Activated CD4-positive, alpha-beta T cell treated with anti-CD3 and anti-CD28 coated beads for 48 hours (primary cell): ENCODE measurements at regions not wholly inside any gene's neighbourhood (a gene's known extent, or its start where the extent isn't known, plus 50 kb on each side); places are given as distances from the start of the nearest gene placed in this dataset.
"Not testable (repeated sequence)": the region's sequence is repeated elsewhere in the genome, so short reads cannot be mapped to it uniquely, and the experiment has no call there.

Source experiments
- DNase-seq: peaks from one replicate; pipeline ENCODE4 v3.0.0-alpha.2; 2020

DNA sequence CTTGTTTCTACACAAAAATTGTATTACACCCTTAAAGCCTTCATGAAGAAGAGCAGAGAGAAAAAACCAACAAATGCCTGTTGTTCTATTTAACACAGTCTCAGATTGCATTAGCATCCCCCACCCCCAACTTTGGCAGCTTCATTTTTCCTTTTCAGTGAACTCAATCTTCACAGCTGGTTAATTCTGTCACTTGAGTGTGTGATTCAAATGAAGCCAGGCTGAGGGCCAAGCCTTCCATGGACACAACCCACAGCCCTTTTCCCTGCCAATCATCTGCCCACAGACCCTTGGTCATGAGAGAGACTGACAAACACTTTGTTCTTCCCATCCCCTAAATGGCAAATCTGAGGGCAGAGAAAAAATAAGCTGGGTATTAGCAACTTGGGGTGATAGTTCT lies 217.5 kb upstream of the NMUR2 start:
- no peak for DNase-seq

DNA sequence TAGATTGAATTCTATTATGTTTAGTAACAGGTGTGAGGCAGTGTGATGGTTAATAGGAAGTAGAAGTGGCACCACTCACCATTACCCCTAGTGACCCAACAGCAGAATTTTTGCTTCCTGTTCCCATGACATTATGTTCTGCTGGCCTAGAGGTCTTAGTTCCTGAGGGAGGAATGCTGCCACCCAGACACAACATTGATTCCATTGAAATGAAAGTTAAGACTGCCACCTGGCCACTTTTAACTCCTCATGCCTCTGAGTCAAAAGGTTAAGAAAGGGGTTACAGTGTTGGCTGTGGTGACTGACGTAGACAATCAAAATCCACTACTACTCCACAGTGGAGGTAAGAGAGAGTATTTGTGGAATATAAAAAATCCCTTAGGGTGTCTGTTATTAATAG lies 218.9 kb upstream of the NMUR2 start:
- no peak for DNase-seq

DNA sequence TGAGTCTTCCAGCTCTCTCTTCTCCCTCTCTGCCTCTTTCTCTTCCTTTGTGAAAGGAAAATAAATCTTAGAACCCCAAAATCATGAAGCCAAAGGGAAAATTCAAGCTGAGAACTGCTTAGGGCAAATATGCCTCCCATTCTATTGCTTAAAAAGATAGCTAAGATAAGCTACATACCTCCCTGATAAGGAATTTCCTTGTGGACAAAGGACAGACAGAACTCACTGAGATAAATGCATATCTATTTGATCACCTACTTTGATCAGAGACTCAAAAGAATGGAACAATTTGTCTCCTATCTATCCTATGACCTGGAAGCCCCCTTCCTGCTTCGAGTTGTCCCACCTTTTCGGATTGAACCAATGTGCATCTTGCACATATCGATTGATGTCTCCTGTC lies 220.6 kb upstream of the NMUR2 start:
- DNase-seq, result no peak

DNA sequence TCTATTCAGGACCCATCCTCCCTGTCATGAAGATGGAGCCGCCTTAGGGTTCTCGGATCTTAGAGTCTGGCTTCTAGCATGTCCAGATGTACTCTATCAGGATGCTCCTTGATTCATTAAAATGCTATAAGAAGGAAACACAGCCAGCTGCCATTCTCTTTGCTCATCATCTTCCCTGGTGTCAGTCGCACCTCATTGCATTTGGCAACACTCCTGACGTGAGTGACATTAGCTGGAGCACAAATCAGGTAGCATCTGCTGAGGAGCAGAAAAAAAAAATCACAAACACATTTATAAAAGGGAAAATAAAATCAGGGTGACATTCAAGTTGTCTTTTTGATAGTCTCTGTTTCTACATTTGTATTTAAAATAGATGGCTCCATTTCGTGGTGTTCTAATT lies 226.1 kb upstream of the NMUR2 start:
- no peak for DNase-seq

DNA sequence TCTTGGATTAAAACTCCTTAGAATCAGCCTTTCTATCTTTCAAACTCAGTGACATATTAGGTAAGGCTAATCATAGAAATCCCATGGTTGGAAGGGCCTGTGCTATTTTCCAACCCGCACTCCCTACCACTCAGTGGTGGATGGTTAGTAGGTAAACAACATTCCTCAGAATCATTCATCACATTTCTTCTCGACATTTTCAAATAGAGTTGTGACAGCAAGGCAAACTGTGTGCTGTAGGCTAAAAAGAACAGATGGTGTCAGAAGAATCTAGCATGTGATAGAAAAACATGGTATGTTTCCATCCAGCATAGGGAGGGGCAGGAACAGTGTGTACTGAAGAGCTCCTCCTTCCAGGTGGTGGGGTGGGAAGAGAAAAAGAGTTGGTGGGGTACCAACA lies 227.3 kb upstream of the NMUR2 start:
- DNase-seq, result no peak

DNA sequence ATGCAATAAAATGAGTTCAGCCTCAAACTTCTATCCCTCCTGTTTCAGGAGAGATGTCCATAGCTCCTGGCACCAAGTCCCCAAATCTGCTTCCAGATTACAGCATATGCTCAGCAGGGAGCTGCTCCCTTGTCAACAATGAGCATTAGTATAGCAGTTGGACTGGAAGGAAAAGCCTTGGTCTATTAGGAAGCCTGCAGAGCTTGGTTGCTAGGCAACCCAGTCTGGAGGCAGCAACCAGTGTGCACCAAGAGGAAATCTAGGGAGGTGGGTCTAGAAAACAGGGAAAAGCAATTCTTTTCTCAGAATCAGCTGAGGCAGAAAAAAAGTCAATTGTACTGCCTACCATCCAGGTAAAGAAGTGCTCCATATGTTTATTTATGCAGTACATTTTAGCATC lies 229.5 kb upstream of the NMUR2 start:
- no peak for DNase-seq

DNA sequence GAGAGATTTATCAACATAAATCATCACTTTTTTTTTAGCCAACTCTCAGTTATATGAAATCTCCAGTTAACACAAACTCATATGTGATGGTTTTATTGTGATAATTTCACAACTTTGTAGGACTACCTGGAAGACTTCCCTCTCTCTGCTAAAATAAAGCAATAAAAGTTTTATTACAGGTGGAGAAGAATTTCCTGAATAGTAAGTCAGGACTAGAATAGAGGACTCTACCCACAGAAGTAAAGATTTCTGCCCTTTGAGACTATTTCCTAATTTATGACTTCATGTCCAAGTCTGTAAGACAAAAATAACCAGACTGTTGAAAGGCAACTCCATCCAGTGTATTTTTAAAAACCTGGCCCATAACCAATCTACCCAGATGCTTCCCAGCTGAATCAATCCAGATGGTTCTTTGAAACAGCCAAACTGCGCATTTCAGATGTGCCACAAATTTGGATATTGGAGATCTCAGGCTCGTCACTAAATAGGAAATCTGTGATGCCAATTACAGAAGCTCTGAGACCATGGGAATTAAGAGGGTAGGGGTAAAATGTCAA lies 234.0 kb upstream of the NMUR2 start:
- DNase-seq, result no peak

DNA sequence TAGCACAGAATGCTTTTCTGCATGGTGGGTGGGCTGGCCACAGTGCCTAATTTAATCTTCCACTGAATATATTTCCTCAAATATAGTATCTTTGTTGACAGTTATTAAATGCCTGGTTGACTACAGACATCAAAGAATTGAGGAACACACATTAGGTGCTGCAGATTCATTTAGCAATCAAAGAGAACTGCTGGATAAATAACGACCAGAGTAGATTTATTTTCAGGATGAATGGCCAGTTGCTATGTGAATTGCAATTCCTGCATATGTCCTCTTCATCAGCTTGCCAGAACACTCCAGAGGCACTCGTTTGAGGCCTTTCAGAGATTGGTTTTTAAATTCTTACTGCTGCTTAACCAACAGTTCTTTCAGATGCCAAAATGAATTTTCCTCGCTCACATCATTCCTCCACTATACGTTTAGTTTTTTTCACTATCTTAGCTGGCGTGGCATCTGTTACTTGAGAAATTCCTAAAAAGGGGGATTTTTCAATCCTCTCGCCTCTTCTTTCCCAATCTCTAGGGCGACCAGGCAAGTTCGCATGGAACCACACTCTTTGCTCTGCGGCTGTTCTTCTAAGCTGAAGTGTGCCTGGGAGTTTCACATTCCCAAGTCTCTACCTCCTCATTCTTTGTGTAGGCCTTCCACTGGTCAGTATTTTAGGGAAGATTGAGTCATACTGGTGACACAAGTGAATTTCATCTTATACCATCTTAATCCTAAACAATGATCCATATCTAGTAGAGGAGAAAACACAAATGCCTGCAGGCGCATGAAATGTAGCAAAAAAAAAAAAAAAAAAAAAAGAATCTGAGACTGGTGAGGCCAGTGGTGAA lies 237.1 kb upstream of the NMUR2 start:
- no peak for DNase-seq

DNA sequence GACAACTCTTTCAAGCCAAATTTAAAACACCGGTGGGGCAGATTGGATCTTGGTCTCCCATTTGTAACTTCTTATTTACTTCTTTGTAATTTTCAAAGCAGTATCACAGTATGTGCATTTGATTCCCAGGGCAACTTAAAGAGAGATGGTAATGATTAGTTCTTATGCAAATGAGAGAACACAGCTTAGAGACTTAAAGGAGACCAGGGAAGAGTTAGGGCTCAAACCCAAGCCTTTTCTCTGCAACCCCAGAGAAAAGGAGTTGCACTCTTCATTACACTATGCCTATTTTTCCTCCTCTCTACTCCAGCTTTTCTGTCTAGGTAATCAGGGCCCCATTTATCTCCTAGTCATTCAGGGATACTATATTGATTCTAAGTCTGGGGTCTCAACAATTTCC lies 237.8 kb upstream of the NMUR2 start:
- DNase-seq, result no peak

DNA sequence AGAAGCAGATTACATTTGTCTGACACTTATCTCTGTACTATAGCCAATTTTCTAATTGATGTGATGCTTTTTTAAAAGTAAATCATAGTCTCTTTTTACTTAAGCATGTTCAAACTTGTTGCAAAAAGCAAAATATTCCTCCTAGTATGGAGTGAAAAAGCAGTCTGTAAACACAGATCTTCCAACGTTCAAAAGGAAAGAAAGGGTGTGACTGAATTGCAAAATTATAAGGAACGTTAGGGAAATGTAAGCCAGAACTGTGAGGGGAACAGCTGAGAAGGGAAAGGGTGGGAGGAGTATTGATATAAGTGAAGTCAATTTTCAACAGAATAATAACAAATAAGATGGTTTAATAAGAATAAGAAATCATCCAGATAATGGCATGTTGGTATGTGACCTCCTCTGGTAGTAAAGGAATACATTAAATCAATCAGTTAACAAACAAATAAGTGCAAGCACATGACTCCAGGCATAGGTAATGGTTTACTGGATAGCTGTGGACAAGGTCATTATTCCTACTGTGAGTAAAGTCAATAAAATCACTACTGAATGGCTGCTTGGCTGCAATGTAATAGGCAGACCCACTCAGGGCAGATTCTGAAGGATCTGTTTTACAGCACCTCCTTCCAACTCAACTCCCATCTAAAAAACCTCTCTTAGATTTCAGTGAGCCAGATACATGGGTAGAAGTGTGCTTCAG lies 239.1 kb upstream of the NMUR2 start:
- DNase-seq, result no peak

DNA sequence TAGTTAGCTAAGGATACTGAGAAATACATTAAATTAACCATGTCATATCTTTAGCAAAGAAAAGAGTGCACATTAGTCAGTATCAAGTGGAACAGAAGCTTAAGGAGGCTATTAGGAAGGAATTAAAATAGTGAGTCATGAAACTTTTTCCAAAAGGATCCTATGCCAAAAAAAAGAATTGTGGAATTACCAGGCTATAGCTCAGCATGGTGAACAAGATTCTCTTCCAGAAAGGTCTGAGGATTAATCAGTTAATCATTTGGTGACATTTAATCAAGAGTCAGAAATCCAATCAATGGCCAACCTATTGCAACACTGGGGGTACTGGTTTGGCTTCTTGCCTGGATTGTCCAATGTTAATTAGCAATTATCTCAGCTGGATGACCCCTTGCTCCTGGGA lies 244.5 kb upstream of the NMUR2 start:
- no peak for DNase-seq

DNA sequence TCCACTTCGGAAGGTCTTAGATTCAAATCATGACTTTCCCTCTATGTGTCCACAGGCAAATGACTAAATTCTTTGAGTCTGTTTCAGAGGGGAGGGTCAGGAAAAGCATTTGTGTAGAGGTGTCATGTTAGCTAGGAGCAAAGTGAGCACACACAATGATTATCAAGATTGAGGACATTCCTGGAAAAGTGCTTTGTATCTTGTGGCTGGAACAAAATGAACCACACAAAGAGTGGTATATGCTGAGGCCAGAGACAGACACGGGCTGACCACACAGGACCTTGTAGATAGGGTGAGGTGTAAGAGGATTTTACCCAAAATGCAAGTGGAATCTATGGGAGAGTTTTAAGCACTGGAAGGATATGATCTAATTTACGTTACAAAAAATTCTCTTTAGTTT lies 245.3 kb upstream of the NMUR2 start:
- no peak for DNase-seq

DNA sequence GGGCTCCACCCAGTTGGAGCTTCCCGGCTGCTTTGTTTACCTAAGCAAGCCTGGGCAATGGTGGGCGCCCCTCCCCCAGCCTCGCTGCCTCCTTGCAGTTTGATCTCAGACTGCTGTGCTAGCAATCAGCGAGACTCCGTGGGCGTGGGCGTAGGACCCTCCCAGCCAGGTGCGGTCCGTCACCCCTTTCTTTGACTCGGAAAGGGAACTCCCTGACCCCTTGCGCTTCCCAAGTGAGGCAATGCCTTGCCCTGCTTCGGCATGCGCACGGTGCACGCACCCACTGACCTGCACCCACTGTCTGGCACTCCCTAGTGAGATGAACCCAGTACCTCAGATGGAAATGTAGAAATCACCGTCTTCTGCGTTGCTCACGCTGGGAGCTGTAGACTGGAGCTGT lies 254.4 kb upstream of the NMUR2 start:
- DNase-seq, result not testable (repeated sequence)

DNA sequence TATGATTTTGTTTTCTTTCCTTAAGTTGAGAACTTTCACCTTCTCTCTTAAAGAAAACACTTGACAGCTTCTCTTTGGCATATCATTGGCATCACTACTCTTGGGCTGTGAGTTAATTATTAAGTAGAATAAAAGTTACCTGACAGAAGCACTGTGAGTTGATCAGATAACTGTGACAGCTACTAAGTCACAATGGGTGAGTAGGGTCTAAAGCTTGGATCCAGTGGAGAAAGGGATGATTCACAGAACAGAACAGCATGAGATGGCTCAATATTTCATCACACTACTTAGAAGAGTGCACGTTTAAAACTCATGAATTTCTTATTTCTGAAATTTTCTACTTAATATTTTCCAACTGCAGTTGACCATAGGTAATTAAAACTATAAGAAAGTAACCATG lies 268.5 kb upstream of the NMUR2 start:
- DNase-seq, result no peak

DNA sequence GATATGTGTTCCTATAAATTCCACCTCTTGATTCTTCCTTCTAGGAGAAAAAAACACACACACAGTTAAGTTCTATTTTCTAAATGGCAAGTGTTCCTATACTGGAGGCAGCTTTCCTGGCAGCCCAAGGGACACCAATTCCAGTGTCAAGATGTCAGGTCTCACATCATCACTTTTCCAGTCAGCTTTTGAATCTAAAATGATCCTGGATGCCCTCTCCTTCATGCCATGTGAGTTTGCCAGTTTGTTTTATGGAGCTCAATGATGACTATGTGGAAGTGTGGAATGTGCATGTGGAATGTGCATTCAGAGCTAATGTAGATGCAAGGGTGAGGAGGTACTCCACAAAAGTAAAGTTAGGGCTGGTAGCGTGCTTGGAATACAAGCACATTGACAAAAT lies 269.3 kb upstream of the NMUR2 start:
- DNase-seq, result no peak

DNA sequence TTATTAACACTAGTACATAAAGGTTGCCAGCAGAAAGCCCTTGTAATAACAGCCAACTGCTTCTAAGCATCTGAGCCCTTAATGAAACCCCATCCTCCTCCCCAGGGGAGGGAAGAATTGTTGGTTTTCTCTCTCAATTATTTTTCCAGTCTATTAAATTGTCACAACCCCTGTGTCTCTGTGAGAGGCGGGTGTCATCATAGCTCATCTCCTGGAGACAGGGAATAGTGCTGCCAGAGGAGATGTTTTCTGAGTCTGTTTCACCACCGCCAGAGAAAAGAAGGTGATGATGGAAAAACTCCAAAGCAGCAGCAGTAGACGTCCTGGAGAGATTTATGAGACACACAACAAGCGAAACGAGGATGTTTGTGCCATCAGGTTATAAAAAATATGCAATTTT lies 271.1 kb upstream of the NMUR2 start:
- DNase-seq, result no peak

DNA sequence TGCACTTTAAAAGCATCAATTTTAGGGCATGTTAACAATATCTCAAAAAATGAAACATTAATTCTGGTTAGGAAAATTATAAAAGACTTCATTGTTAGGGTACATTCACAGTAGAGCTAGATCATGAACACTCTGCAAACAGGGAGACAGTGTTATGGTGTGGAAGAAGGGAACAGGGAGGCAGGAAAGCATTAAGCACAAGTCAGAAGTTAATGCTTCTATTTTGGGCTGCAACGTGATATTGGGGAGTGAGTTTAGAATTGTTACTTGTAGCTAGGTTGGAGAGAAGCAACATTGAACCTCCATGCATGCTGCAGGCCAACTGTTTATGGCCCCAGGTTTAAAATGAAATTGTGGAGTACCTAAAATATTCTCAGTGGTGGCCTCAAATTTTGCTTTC lies 278.1 kb upstream of the NMUR2 start:
- no peak for DNase-seq

DNA sequence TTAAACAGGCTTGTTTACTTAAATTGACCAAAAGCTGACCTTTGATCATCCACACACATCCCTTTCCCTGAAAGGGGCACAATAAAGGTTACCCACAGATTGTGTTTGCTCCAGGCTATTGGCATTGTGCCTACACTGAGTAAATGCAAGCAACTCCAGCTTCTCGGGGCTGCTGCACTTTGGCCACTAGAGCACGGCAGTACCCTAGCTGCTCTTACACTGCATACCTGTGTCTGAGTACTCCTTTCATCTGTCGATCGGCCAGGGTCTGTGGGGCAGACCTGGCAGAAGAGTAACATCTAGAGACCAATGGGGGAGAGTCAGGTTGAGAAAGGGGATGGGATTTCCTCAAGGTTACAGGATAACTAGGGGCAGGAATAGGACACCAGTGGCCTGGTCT lies 281.9 kb upstream of the NMUR2 start:
- no peak for DNase-seq

DNA sequence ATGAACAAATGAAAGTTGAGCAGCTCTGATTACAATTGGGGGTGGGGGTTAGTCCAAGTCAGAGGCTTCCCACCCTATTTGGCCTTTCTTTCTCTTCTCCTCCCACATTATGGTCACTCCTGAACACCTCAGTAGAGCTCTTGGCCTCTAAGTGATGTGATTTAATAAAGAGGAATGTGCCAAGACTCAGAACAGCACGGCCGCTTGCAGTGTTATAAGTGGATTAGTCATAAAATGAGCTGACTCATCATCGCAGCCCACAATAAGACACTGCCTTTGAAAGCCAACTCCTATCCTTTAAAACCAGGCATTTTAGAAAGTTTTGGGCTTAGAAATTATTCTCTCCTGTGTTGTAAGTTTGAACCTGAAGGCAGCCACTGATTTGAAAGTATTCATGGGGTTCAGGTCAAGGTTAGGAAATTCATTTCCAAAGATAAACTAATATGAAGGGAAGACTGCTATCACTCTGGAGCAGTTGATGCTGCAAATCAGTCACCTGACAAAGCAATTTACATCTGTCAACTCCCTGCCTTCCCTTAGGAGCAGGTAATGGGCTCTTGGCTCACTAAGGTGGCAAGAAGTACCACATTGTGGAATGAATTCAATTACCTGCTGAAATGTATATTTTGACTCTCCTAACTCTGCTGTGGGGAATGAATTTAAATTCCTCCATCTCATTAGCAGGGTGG lies 283.6 kb upstream of the NMUR2 start:
- DNase-seq, result no peak

DNA sequence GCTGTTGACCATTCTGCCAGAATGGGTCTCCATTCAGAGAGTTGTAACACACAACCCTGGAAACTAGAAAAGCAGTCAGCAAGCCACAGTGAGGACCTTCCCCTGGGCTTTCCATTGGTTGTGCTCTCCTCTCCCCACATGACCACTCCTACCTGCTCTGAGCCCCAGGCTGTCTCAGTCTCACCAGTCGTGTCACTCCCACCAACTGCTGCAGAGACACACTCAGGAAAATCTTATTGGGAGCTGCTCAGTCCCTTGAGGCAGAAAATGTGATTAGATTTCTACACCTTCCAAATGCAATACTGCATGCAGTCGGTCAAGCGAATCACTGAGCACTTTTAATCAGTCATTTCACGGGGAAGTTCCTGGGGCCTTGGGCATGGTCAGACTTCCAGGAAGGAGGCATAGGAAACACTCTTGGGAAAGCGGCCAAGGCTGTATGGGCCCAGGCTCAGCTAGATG lies 284.2 kb upstream of the NMUR2 start:
- no peak for DNase-seq

DNA sequence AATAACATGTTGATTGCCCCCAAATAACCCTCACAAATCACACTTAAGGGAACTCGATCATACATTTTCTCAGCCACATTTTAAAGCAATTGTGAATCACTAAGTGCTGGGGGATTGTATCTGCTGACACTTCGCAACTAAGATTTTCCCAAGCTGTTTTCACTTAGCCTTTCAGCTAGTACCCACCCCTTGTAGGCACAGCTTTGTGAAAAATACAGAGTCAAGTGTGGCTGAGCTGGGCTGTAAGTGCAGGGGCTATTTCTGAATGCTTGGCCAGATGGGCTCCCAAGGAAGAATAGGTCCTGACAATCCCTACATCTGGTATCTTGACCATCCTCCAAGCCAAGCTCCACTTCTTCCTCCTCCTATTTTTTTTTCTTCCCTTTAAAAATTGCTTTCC lies 289.2 kb upstream of the NMUR2 start:
- DNase-seq, result no peak

DNA sequence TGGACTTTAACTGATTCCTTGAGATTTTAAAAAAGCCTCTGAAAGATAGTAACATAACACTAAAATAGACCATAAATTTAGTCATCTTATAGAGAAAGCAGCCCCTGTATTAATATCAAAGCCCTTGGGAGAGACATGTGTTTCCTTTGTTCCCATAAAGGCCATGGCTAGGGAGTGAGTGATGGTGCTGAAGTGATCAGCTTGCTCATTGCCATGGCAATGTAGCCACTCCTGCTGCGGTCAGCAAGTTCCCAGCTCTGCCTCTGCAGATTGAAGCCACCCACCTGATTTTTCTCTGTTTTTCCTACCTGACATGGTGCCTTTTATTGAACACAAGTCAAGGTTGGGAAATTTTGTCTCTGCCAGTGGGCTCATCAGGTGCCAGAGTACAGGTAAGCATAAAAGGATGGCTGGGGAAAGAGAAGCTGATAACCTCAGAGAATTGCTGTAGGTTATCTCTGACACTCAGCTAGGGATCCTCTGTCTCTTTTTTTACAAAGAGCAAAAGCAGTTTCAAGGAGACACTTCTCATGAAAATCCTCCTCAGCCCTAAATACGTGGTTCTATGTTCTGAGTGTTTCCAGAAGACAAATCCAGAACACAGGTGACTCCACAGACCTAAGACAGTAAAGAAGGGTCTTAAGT lies 296.3 kb upstream of the NMUR2 start:
- no peak for DNase-seq

DNA sequence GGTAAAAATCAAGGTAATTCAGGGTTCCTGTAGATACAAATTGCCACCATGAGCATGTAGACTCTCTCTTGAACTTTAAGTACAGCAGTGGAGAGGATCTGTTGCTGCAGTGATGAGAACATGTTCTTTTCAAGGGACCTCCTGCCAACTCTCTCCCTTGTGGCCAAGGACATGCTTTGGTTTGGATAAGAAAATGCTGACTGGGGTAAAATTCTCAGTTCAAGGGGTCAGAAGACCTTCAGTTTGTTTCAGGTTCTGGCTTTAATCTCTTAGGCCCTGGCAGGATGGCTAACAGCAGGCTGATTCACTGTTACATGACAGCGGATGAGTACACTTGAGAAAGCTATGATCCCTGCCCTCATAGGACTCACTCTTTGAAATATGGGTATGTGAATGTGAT lies 299.2 kb upstream of the NMUR2 start:
- DNase-seq, result no peak
